Glutamatergic neuron (in vitro differentiated cells): ENCODE measurements at regions not wholly inside any gene's neighbourhood (a gene's known extent, or its start where the extent isn't known, plus 50 kb on each side); places are given as distances from the start of the nearest gene placed in this dataset.

Experiments used
- DNase-seq: peaks from one replicate; pipeline ENCODE4 v3.0.0; 2022
- H3K27ac Mint-ChIP-seq: one replicate; pipeline ENCODE4 v1.8.0; 2020; ENCODE audit warnings: mild to moderate bottlenecking, mixed read lengths, inconsistent platforms; ENCODE audit not compliant: unreplicated experiment
- H3K27me3 Mint-ChIP-seq: one replicate; pipeline ENCODE4 v1.8.0; 2020; ENCODE audit warnings: mild to moderate bottlenecking, moderate library complexity, mixed read lengths, inconsistent platforms; ENCODE audit not compliant: unreplicated experiment
- H3K36me3 Mint-ChIP-seq: one replicate; pipeline ENCODE4 v1.8.0; 2020; ENCODE audit warnings: mild to moderate bottlenecking, mixed read lengths, inconsistent platforms; ENCODE audit not compliant: unreplicated experiment
- H3K4me1 Mint-ChIP-seq: one replicate; pipeline ENCODE4 v1.8.0; 2020; ENCODE audit warnings: mild to moderate bottlenecking, low read depth, mixed read lengths, inconsistent platforms; ENCODE audit not compliant: unreplicated experiment
- H3K4me3 Mint-ChIP-seq: one replicate; pipeline ENCODE4 v1.8.0; 2020; ENCODE audit warnings: mild to moderate bottlenecking, mixed read lengths, inconsistent platforms; ENCODE audit not compliant: unreplicated experiment
- H3K9me3 Mint-ChIP-seq: one replicate; pipeline ENCODE4 v1.8.0; 2020; ENCODE audit warnings: mild to moderate bottlenecking, moderate library complexity, mixed read lengths, inconsistent platforms; ENCODE audit not compliant: unreplicated experiment
- CTCF ChIP-seq: fragments of 200-600 bp; sonication (generic); IDR thresholded peaks from one replicate; pipeline ENCODE4 v1.5.0; 2021; ENCODE audit not compliant: partially characterized antibody, unreplicated experiment

DNA sequence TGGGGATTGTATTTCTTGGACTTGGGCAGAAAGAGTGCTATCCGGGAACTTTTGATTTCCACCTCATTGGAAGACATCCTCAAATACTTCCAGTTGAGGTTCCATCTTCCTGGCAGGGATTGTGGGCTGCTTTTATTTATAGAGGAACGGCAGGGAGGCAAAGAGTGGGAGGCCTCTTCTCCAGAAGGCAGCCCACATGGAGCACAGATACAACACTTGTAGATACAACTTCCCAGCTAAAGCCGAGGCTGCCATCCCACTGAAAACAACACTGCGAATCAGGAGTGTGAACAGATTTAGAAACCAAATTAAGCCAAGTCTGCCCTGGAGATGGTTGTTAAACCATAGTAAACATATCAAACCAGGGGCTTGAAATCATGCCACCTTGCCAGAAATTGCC is 212.8 kb upstream of the PPARGC1A start:
- DNase-seq: no peak
- no peaks in the 10 kb centered on the region for H3K9me3 Mint-ChIP-seq

DNA sequence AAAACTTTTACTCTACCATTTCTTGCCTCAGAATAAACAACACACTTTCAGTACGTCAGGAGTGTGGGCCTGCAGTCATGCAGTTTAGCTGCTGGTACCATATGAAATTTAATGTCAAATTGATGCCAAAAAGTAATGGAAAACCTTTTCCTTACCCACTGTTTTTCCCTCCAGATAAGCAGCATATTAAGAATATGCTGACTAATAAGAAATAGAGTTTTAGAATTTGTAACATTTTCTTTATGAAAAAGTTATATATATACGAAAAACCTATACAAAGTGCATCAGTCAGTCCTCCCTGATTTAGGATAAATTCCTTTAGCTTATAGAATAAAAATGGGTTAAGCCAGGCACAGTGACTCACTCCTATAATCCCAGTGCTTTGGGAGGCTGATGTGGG is 206.8 kb upstream of the PPARGC1A start:
- DNase-seq: no peak
- no peak for TF ChIP-seq CTCF
- Mint-ChIP-seq H3K27me3 (no peaks in the 10 kb centered on the region), H3K9me3 (peaks cover 2% of the 10 kb centered on the region), H3K36me3 (peaks cover 4% of the 10 kb centered on the region), H3K27ac (no peak overlapping the region), H3K4me3 (no peak overlapping the region), H3K4me1 (peaks cover 4% of the 10 kb centered on the region)

More for the DNA sequence above, 212.8 kb upstream of the PPARGC1A start:
- no peak overlapping the region for H3K27ac Mint-ChIP-seq
- no peaks in the 10 kb centered on the region for H3K36me3 Mint-ChIP-seq
- H3K4me1 Mint-ChIP-seq: no peaks in the 10 kb centered on the region
- H3K4me3 Mint-ChIP-seq: no peak overlapping the region
- H3K27me3 Mint-ChIP-seq: no peaks in the 10 kb centered on the region
- TF ChIP-seq CTCF: no peak

DNA sequence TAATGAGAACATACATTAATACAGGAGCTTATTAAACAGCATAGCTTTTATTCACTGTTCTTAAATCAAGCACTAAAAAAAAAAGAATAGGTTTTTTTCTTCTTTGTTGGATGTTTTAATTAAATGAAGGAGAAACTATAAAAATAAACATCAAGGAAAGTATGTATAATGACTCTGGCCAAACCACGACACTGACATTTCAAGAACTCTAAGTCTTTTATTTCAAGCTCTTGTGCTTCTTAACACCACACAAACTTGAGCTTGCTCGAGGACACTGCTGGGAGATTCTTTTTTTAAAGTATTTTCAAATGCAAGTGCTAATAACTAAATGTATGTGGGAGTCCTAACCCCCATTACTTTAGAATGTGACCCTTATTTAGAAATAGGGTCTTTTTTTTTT is 204.9 kb upstream of the PPARGC1A start:
- no peak for DNase-seq
- H3K27ac Mint-ChIP-seq: no peak overlapping the region
- TF ChIP-seq CTCF: no peak
- H3K27me3 Mint-ChIP-seq: no peaks in the 10 kb centered on the region
- no peak overlapping the region for H3K4me3 Mint-ChIP-seq
- peaks cover 4% of the 10 kb centered on the region for H3K36me3 Mint-ChIP-seq
- peaks cover 4% of the 10 kb centered on the region for H3K4me1 Mint-ChIP-seq
- peaks cover 2% of the 10 kb centered on the region for H3K9me3 Mint-ChIP-seq

DNA sequence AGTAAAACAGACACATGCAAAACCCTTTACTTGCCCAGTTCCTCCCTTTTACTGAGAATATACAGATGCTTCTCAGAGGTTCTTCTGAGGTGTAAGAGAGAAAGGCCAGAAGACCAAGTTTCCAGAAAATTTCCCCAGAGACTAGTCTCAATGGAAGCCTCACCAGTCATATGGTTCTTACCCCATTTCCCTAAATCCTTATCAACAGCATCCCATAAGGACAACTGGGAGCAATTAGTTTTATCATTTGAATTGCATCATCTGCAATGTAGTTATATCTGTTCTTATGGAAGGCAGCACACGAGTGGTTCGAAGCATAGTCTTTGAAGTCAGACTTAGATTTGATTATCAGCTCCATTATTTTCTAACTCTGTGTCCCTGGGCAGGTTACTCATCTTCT is 203.6 kb upstream of the PPARGC1A start:
- Mint-ChIP-seq H3K4me1 (peaks cover 4% of the 10 kb centered on the region), H3K4me3 (no peak overlapping the region), H3K27me3 (no peaks in the 10 kb centered on the region), H3K9me3 (peaks cover 2% of the 10 kb centered on the region), H3K27ac (no peak overlapping the region), H3K36me3 (peaks cover 4% of the 10 kb centered on the region)
- TF ChIP-seq CTCF: no peak
- DNase-seq: no peak

- DNase-seq: no peak
- no peak for TF ChIP-seq CTCF
- Mint-ChIP-seq H3K36me3 (peaks cover 4% of the 10 kb centered on the region), H3K4me1 (peaks cover 1% of the 10 kb centered on the region), H3K4me3 (no peak overlapping the region), H3K9me3 (peaks cover 6% of the 10 kb centered on the region), H3K27me3 (peaks cover 3% of the 10 kb centered on the region), H3K27ac (no peak overlapping the region)
These were observed 201.9 kb upstream of the PPARGC1A start for GRCh38 chr4:24091639-24092233.
